Activated CD4-positive, alpha-beta T cell treated with anti-CD3 and anti-CD28 coated beads, Interleukin-2, amount 10 ng/mL, durations not matched to agents 24 days and 14 days (primary cell): ENCODE measurements at regions not wholly inside any gene's neighbourhood (a gene's known extent, or its start where the extent isn't known, plus 50 kb on each side); places are given as distances from the start of the nearest gene placed in this dataset.

Source experiments
- DNase-seq: peaks from one replicate; pipeline ENCODE4 v3.0.0; 2022
- H3K27ac Mint-ChIP-seq: one replicate; pipeline ENCODE4 v1.8.0; 2022; ENCODE audit warnings: mild to moderate bottlenecking, mixed read lengths
- H3K27me3 Mint-ChIP-seq: one replicate; pipeline ENCODE4 v1.8.0; 2022; ENCODE audit warnings: mixed read lengths
- H3K36me3 Mint-ChIP-seq: one replicate; pipeline ENCODE4 v1.8.0; 2022; ENCODE audit warnings: low read depth, mild to moderate bottlenecking, mixed read lengths
- H3K4me1 Mint-ChIP-seq: one replicate; pipeline ENCODE4 v1.8.0; 2021; ENCODE audit warnings: mixed read lengths
- H3K4me3 Mint-ChIP-seq: one replicate; pipeline ENCODE4 v1.8.0; 2022; ENCODE audit warnings: mild to moderate bottlenecking, moderate library complexity, mixed read lengths
- H3K9me3 Mint-ChIP-seq: one replicate; pipeline ENCODE4 v1.8.0; 2021; ENCODE audit warnings: mixed read lengths
- intact Hi-C: fragments of 100-400 bp; cut with micrococcal nuclease; formaldehyde crosslinking; loops from one replicate; pipeline ENCODE4 v1.15.1; 2023

DNA sequence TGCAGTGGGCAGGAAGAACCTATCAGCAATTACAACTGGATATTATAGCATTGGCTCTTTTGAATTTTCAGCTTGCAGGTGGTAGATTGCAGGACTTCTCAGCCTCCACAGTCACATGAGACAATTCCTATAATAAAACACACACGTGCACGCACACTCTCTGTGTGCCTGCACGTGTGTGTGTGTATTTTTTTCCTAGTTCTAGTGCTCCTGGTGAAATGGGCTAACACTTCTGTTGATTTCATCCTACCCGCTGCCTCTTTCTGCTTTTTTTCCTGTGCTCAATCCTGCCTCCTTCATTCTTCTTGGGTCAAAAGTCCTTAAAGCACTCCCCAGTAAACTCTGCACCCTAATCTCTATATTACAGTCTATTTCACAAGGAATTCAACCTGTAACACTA lies 320.1 kb downstream of the OSTF1 start:
- Mint-ChIP-seq H3K9me3 (peaks cover 4% of the 10 kb centered on the region), H3K4me3 (no peak overlapping the region), H3K27ac (no peak overlapping the region), H3K27me3 (no peaks in the 10 kb centered on the region), H3K36me3 (no peaks in the 10 kb centered on the region), H3K4me1 (no peaks in the 10 kb centered on the region)
- no peak for DNase-seq
- intact Hi-C loops = no loop called here

DNA sequence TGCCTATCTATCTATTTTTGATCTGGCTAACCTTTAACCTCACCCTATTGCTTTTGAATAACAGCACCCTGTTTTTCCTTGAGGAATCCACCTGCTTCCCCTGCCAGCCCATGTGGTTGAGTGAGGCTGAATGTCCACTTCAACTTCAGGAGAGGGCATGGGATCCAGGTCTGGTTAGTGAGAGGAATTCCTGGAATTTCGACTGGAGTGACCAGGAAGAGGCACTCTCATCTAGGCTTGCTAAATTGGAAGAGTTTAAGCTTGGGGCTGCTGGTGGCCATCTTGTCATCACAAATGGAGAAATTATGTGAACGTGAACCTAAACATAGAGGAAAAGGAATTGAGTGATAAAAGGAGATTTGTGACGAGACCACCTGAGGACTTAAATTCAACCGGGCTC lies 322.1 kb downstream of the OSTF1 start:
- no peaks in the 10 kb centered on the region for H3K4me1 Mint-ChIP-seq
- H3K27ac Mint-ChIP-seq = no peak overlapping the region
- H3K9me3 Mint-ChIP-seq = no peaks in the 10 kb centered on the region
- no peaks in the 10 kb centered on the region for H3K36me3 Mint-ChIP-seq
- peaks cover 2% of the 10 kb centered on the region for H3K27me3 Mint-ChIP-seq
- H3K4me3 Mint-ChIP-seq = no peak overlapping the region
- no peak for DNase-seq
- intact Hi-C loops = no loop called here

DNA sequence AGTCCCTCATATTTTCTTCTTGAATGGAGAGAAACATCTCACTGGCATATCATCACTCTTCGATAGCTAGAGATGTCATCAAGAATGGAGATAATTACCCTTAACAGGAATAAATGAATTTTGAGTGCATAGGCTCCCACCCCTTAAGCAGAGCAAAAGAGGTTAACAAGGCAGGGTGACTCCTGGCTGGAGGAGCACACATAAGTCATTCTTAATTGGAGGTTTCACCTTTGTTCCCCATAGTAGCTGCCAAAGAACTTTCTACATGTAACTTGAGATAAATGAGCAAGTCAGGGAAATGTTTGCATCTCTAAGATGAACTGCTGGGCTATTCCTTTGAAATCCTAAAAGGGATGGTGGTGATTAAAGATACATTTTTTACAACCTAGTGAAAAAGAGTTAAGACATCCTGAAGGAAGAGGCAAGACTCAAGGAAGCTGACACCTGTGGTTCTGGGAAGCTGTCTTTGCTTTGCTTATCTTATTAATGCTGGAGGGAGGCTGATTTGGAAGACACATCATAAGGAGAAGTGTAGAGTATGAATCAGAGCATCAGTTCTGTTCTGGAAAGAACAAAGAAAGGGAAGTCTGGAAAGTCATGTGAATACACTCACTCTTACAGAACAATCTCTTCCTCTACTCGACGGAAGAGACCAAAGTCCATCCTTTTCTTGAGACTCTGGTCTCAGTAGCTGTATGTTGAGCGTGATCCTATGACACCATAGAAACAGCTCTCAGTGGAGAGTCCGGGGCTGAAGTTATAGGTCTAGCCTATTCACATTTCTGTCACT lies 326.3 kb downstream of the OSTF1 start:
- no peak overlapping the region for H3K4me3 Mint-ChIP-seq
- H3K9me3 Mint-ChIP-seq = no peaks in the 10 kb centered on the region
- intact Hi-C loops = no loop called here

DNA sequence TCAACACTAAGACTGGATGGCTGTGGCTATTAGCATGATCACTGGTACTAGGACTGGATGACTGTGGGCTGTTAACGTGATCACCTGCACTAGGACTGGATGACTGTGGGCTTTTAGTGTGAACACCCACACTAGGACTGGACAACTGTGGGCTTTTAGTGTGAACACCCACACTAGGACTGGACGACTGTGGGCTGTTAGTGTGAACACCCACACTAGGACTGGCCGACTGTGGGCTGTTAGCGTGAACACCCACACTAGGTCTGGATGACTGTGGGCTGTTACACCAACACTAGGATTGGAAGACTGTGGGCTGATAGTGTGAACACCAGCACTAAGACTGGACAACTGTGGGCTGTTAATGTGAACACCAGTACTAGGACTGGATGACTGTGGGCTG lies 329.2 kb downstream of the OSTF1 start:
- no peak overlapping the region for H3K4me3 Mint-ChIP-seq
- no peak for DNase-seq
- H3K9me3 Mint-ChIP-seq = no peaks in the 10 kb centered on the region
- H3K4me1 Mint-ChIP-seq = no peaks in the 10 kb centered on the region
- H3K27ac Mint-ChIP-seq = no peak overlapping the region
- H3K36me3 Mint-ChIP-seq = no peaks in the 10 kb centered on the region
- peaks cover 2% of the 10 kb centered on the region for H3K27me3 Mint-ChIP-seq
- intact Hi-C loops = no loop called here

More for the DNA sequence above, 326.3 kb downstream of the OSTF1 start:
- Mint-ChIP-seq H3K4me1 (no peaks in the 10 kb centered on the region), H3K27me3 (peaks cover 2% of the 10 kb centered on the region), H3K36me3 (no peaks in the 10 kb centered on the region), H3K27ac (no peak overlapping the region)
- no peak for DNase-seq

DNA sequence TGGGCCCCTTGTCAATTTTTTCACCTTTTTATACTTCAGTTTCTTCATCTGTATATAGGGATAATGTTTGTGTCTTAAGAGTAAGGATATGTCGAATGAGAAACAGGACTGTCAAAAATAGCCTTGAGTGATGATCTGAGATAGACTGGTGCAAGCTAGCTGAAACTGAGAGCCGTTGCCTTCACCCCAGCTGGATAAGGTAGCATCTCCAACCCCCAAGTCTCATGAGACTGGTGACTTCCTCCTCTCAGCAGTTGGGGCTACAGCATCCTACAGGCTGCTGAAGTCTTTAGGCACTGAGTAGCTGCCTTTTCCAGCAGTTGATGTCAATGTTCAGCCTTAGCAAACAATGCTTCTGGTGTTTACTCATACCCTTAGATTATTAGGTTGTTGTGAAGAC lies 330.2 kb downstream of the OSTF1 start:
- Mint-ChIP-seq H3K4me1 (peaks cover 4% of the 10 kb centered on the region), H3K27me3 (peaks cover 2% of the 10 kb centered on the region), H3K36me3 (no peaks in the 10 kb centered on the region), H3K27ac (no peak overlapping the region), H3K9me3 (no peaks in the 10 kb centered on the region), H3K4me3 (no peak overlapping the region)
- intact Hi-C loops = no loop called here
- no peak for DNase-seq

DNA sequence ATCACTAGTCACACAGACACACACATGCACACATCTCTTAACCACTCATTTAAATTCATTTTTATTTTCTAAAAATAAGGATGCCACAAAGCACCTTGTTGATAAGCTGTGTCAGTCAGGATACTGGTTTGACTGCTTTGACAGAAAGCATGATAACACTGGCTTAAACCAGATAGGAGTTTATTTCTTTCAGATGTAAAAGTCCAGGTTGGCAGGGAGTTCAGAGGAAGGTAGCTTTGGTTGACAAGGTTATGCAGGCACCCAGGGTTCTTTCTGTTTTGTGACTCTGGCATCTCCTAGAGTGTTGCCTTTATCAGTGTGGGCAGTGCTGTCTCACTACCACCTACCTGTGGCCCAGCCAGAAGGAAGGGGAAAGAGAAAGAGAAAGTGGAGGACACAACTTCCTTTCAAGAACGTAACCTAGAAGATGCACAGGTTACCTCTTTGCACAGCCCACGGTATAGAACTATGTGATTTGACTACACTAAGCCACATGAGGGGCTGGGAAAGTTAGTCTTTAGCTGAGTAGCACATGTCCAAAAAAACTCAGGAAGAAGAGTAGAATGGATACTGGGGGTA lies 334.7 kb downstream of the OSTF1 start:
- Mint-ChIP-seq H3K4me1 (peaks cover 4% of the 10 kb centered on the region), H3K27me3 (no peaks in the 10 kb centered on the region), H3K36me3 (no peaks in the 10 kb centered on the region), H3K27ac (no peak overlapping the region), H3K4me3 (no peak overlapping the region), H3K9me3 (no peaks in the 10 kb centered on the region)
- intact Hi-C loops = no loop called here
- peak; percentile 55 for DNase-seq

DNA sequence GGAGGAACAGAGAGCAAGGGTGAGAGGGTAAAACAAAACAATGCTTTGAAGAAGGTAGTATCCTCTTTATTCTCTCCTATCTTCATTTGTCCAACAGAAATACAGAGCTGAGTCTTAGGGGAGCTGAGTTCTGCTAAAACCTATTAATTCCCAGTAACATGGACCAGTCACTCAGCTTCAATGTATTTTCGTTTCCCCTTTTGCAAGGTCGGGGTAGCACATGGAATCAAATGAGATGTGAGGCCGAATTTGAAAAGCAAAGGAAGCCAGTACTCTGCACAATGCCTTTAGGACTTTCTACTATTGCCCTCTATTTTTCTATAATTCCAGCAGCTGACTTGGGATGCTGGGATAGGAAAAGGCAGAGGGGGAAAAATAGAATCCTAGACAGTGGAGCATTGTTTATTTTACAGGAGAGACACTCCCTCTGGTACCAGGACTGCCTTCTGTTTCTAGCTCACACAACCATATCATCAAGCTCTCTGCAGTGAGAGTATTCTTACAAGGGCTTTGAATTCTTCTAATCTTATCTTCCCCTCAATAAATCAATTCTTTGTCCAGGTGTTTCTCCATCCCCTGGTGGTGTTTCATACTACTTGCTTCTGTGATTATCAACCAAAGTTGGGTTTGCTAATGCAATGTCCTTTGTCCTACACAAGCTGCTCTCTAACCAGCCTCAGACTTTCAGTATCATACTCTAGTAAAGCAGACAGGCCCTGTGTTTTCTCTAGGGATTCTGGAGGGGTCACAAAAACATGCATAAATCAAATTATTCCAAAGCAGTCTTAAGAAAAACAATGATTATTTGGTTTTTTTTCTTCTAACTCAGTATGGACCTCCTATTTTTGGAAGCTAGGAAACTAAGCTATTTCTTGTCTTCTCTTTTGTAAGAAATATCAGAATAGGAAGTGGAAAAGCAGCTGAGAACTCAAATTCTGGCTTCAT lies 341.5 kb downstream of the OSTF1 start:
- intact Hi-C loops = no loop called here
- Mint-ChIP-seq H3K9me3 (no peaks in the 10 kb centered on the region), H3K4me1 (no peaks in the 10 kb centered on the region), H3K4me3 (no peak overlapping the region), H3K27me3 (no peaks in the 10 kb centered on the region), H3K36me3 (no peaks in the 10 kb centered on the region), H3K27ac (no peak overlapping the region)
- DNase-seq = no peak

DNA sequence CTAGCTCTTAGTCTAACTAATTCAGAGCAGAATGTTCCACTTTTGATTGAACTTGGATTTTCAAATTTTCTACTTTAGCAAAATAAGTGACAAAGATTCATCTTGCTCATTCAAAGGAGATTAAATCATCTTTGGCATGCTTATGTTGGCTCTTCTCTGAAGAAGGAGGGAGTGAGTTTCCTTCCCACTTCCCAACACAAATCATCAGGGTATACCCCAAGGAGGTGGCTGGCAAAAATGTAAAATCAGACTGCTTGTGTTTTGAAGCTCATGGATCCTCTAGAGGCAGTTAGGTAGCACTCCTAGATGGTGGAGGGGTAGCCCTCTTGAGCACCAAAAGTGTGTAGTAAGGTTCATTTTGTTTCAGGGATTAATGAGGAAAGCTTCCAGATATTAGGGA lies 343.1 kb downstream of the OSTF1 start:
- Mint-ChIP-seq H3K27me3 (peaks cover 4% of the 10 kb centered on the region), H3K36me3 (no peaks in the 10 kb centered on the region), H3K4me3 (no peak overlapping the region), H3K27ac (no peak overlapping the region), H3K9me3 (no peaks in the 10 kb centered on the region), H3K4me1 (no peaks in the 10 kb centered on the region)
- intact Hi-C loops = no loop called here
- DNase-seq = no peak

DNA sequence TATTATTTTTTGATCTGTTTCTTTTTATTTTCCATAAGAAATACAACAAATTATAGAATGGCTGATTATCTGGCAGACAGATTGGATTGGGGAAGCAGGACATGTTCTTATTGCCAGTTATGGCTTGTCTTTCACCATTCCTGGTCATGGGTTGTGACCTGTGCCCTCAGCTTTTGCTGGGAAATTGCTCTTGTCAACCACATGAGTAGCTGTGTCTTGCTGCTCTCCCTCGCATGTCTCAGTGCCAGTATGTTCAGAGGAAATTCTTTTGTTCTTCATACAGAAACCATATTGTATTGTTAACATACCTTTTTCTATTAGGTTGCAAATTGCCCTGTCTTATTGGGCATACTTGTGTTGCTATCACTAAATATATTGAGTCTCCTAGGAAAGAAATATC lies 344.1 kb downstream of the OSTF1 start:
- intact Hi-C loops = no loop called here
- H3K27me3 Mint-ChIP-seq = peaks cover 4% of the 10 kb centered on the region
- H3K36me3 Mint-ChIP-seq = no peaks in the 10 kb centered on the region
- no peaks in the 10 kb centered on the region for H3K4me1 Mint-ChIP-seq
- DNase-seq = no peak
- H3K4me3 Mint-ChIP-seq = no peak overlapping the region
- H3K9me3 Mint-ChIP-seq = no peaks in the 10 kb centered on the region
- no peak overlapping the region for H3K27ac Mint-ChIP-seq

DNA sequence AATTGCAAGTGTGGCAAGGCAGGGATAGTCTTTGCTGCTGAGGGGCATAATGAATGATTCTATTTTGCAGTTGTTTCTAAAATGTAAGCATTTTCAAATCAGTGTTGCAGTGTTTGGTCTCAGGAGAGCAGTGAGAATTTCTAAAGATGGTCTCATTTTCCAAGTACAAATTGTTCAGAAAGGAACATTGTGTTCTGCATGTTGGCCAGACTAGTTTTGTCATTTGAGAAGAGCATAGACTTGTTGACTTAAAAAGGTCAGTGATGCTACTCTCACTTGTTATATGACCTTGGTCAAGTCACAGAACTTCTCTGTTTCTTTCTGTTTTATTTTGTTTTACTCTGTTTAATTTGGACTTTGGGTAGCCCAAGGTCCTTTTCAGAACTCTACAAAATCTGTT lies 344.6 kb downstream of the OSTF1 start:
- Mint-ChIP-seq H3K27me3 (peaks cover 4% of the 10 kb centered on the region), H3K36me3 (no peaks in the 10 kb centered on the region), H3K9me3 (no peaks in the 10 kb centered on the region), H3K4me1 (no peaks in the 10 kb centered on the region), H3K4me3 (no peak overlapping the region), H3K27ac (no peak overlapping the region)
- no peak for DNase-seq
- intact Hi-C loops = no loop called here

DNA sequence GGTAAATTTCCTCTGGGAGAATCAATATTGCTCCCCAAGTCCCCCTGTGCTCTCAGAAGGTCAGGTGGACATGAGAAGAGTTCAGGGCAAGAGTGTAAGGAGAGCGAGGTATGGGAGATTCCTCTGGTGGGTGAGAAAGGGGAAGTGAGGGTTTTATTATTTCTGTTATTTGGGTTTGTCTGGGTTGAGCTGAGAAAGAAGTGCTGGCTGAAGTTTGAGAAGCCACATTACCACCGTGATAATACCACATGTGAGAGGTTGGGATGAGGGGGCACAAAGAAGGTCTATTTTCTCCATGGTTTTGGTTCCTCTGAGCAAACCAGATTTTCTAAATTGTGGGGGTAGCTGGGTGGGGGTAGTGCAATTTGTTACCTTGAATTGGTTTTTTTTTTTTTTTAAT lies 350.4 kb downstream of the OSTF1 start:
- no peak overlapping the region for H3K4me3 Mint-ChIP-seq
- DNase-seq = no peak
- H3K27me3 Mint-ChIP-seq = peaks cover 6% of the 10 kb centered on the region
- H3K4me1 Mint-ChIP-seq = no peaks in the 10 kb centered on the region
- H3K9me3 Mint-ChIP-seq = no peaks in the 10 kb centered on the region
- no peaks in the 10 kb centered on the region for H3K36me3 Mint-ChIP-seq
- H3K27ac Mint-ChIP-seq = no peak overlapping the region
- intact Hi-C loops = no loop called here

DNA sequence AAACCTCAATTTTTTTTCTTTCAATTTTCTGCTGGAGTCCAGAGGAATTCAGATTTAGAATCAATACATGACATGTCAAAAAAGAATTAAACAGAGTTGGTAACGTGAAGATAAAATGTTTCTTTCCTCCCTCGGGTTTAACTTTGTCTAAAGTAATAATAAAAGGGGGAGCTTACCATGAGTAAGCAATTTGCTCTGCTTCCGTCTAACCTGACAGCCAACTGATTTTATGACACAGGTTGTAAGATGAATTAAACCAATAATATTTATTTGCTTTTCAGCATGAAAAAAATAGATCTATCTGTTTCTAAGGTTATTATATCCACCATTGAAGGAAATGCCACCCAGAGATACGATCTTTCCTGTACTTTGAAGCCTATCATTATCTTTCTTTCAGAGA lies 352.6 kb downstream of the OSTF1 start:
- intact Hi-C loops = no loop called here
- Mint-ChIP-seq H3K27ac (no peak overlapping the region), H3K9me3 (no peaks in the 10 kb centered on the region), H3K27me3 (peaks cover 2% of the 10 kb centered on the region), H3K36me3 (no peaks in the 10 kb centered on the region), H3K4me3 (no peak overlapping the region), H3K4me1 (no peaks in the 10 kb centered on the region)
- DNase-seq = no peak

DNA sequence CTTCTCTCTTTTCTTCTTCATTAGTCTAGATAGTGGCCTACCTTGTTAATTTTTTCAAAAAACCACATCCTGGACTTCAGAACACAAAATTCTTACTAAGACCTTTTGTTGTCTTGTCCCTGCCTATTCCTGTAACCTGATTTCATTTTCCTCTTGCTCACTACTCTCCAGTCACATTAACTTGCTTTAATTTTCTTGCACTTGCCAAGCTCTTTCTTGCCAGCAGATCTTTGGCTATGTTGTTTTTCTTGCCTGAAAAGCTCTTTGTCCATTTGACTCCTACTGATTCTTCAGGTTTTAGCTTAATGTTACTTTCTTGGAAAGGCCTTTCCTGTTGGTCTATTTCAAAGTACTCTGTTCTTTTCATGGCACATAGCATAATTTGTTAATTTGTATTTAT lies 356.8 kb downstream of the OSTF1 start:
- no peak overlapping the region for H3K4me3 Mint-ChIP-seq
- no peaks in the 10 kb centered on the region for H3K36me3 Mint-ChIP-seq
- H3K9me3 Mint-ChIP-seq = no peaks in the 10 kb centered on the region
- intact Hi-C loops = no loop called here
- DNase-seq = no peak
- peaks cover 1% of the 10 kb centered on the region for H3K27me3 Mint-ChIP-seq
- no peak overlapping the region for H3K27ac Mint-ChIP-seq
- H3K4me1 Mint-ChIP-seq = no peaks in the 10 kb centered on the region

DNA sequence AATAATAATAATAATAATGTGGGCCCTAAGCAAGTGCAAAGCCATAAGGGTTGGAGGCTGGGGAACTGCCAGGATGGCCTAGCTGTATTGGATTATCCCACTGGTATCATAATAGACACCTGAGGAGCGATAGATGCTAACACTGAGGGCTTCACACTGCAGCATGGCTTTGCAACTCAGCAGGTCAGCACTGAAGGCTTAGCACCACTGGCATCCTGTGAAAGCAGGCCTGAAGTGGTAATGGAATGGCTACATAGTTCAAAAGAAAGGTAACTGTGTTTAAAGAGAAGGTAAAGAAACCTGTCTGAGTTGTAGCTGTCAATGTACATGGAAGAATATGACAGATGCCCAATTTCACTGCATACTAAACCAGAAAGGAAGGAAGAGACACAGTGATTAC lies 359.0 kb downstream of the OSTF1 start:
- no peak for DNase-seq
- H3K9me3 Mint-ChIP-seq = no peaks in the 10 kb centered on the region
- no peak overlapping the region for H3K27ac Mint-ChIP-seq
- no peaks in the 10 kb centered on the region for H3K4me1 Mint-ChIP-seq
- H3K4me3 Mint-ChIP-seq = no peak overlapping the region
- peaks cover 2% of the 10 kb centered on the region for H3K27me3 Mint-ChIP-seq
- intact Hi-C loops = no loop called here
- no peaks in the 10 kb centered on the region for H3K36me3 Mint-ChIP-seq
